GM19452 (cell line): ENCODE measurements at regions not wholly inside any gene's neighbourhood (a gene's known extent, or its start where the extent isn't known, plus 50 kb on each side); places are given as distances from the start of the nearest gene placed in this dataset.

Experiments used
- ATAC-seq: cut with Tn5 transposase; IDR thresholded peaks from one replicate; pipeline ENCODE4 v1.9.1; 2021; ENCODE audit not compliant: unreplicated experiment

- no peak for ATAC-seq
Measured at GRCh38 chr2:236963631-236964182, 122.0 kb upstream of the COPS8 start.

- ATAC-seq, result no peak
Measured at GRCh38 chr2:236964291-236964690, 121.4 kb upstream of the COPS8 start.

- no peak for ATAC-seq
Measured at GRCh38 chr2:236965021-236965840, 120.5 kb upstream of the COPS8 start.

- ATAC-seq, result no peak
Measured at GRCh38 chr2:236965841-236966096, 119.9 kb upstream of the COPS8 start.

GRCh38 chr2:236967499-236967783 is 118.2 kb upstream of the COPS8 start:
- ATAC-seq, result no peak

GRCh38 chr2:236968101-236968879 is 117.4 kb upstream of the COPS8 start:
- ATAC-seq, result peak; percentile 88

GRCh38 chr2:236968880-236969534 is 116.7 kb upstream of the COPS8 start:
- ATAC-seq, result no peak

- ATAC-seq, result no peak
Measured at GRCh38 chr2:236969767-236970655, 115.7 kb upstream of the COPS8 start.

- ATAC-seq, result no peak
Measured at GRCh38 chr2:236970656-236971010, 115.1 kb upstream of the COPS8 start.

- no peak for ATAC-seq
Measured at GRCh38 chr2:236971131-236971821, 114.4 kb upstream of the COPS8 start.

GRCh38 chr2:236971919-236972381 is 113.7 kb upstream of the COPS8 start:
- no peak for ATAC-seq

- no peak for ATAC-seq
Measured at GRCh38 chr2:236972491-236973342, 113.0 kb upstream of the COPS8 start.

- ATAC-seq, result no peak
Measured at GRCh38 chr2:236973343-236973980, 112.2 kb upstream of the COPS8 start.

- ATAC-seq, result no peak
Measured at GRCh38 chr2:236974148-236974547, 111.5 kb upstream of the COPS8 start.

GRCh38 chr2:236974752-236975151 is 110.9 kb upstream of the COPS8 start:
- ATAC-seq, result no peak

GRCh38 chr2:236975766-236976165 is 109.9 kb upstream of the COPS8 start:
- ATAC-seq, result no peak

GRCh38 chr2:236976266-236977062 is 109.2 kb upstream of the COPS8 start:
- ATAC-seq, result no peak
